IMR-90 (cell line): ENCODE measurements at regions not wholly inside any gene's neighbourhood (a gene's known extent, or its start where the extent isn't known, plus 50 kb on each side); places are given as distances from the start of the nearest gene placed in this dataset.

Source experiments
- ATAC-seq: fragments of 200-7000 bp; cut with Tn5 transposase; 2 replicates; pipeline ENCODE4 v1.9.1; 2020; ENCODE audit warnings: low read depth, mild to moderate bottlenecking, moderate library complexity
- BruUV-seq: library from RNA; stranded (reverse); fragments of 400-500 nt; replicated peaks from 2 replicates; lab custom pipeline; 2021; lab: Mats Ljungman, UMichigan
- CTCF ChIA-PET: fragments of 300-600 bp; formaldehyde crosslinking; extraction: SDS; loops from one replicate; lab custom pipeline; 2021; ENCODE audit warnings: antibody characterized with exemption; lab: Yijun Ruan, JAX
- POLR2A ChIA-PET: fragments of 300-600 bp; sonication (Branson Sonifier 250); formaldehyde crosslinking; loops from one replicate; lab custom pipeline; 2022; ENCODE audit warnings: antibody characterized with exemption; ENCODE audit not compliant: unreplicated experiment; lab: Charles Lee
- DNase-seq: peaks from one replicate; pipeline ENCODE4 v3.0.0; 2013
- H2AFZ ChIP-seq: replicated peaks from 2 replicates; pipeline ENCODE3; 2013; ENCODE audit warnings: low read length, mild to moderate bottlenecking; ENCODE audit not compliant: poor library complexity
- H2AK5ac ChIP-seq: 2 replicates; pipeline ENCODE4 v1.6.1; 2013; ENCODE audit warnings: low read depth, low read length, inconsistent platforms
- H2AK9ac ChIP-seq: replicated peaks from 2 replicates; pipeline ENCODE3; 2013; ENCODE audit warnings: mild to moderate bottlenecking, low read depth, low read length, moderate library complexity; ENCODE audit not compliant: poor library complexity
- H2BK120ac ChIP-seq: 2 replicates; pipeline ENCODE4 v1.6.1; 2013; ENCODE audit warnings: low read depth, low read length, inconsistent platforms
- H2BK15ac ChIP-seq: 3 replicates; pipeline ENCODE4 v1.6.1; 2013; ENCODE audit warnings: low read depth, low read length, inconsistent platforms
- H2BK20ac ChIP-seq: 2 replicates; pipeline ENCODE4 v1.6.1; 2013; ENCODE audit warnings: low read depth, mild to moderate bottlenecking, inconsistent platforms, low read length, moderate library complexity
- H2BK5ac ChIP-seq: 2 replicates; pipeline ENCODE4 v1.6.1; 2013; ENCODE audit warnings: mild to moderate bottlenecking, low read depth, low read length, inconsistent platforms; ENCODE audit not compliant: poor library complexity, severe bottlenecking
- H3K14ac ChIP-seq: replicated peaks from 2 replicates; pipeline ENCODE4 v1.6.1; 2013; ENCODE audit warnings: low read depth, low read length, inconsistent platforms
- H3K18ac ChIP-seq: 2 replicates; pipeline ENCODE4 v1.6.1; 2013; ENCODE audit warnings: low read depth, low read length, control low read depth
- H3K23ac ChIP-seq: 2 replicates; pipeline ENCODE4 v1.6.1; 2013; ENCODE audit warnings: low read depth, low read length, inconsistent platforms
- H3K27ac ChIP-seq: 2 replicates; pipeline ENCODE4 v1.5.1; 2013; ENCODE audit warnings: mild to moderate bottlenecking, control low read depth, low read length; ENCODE audit not compliant: insufficient read depth
- H3K27me3 ChIP-seq: 2 replicates; pipeline ENCODE4 v1.6.1; 2013; ENCODE audit warnings: low read length; ENCODE audit not compliant: control insufficient read depth, insufficient read depth
- H3K36me3 ChIP-seq: 2 replicates; pipeline ENCODE4 v1.6.1; 2013; ENCODE audit warnings: low read length, mixed read lengths; ENCODE audit not compliant: control insufficient read depth, insufficient read depth
- H3K4ac ChIP-seq: 2 replicates; pipeline ENCODE4 v1.6.1; 2013; ENCODE audit warnings: low read depth, low read length, inconsistent platforms
- H3K4me1 ChIP-seq: 2 replicates; pipeline ENCODE4 v1.6.1; 2013; ENCODE audit warnings: low read length, mixed read lengths; ENCODE audit not compliant: control insufficient read depth, insufficient read depth
- H3K4me2 ChIP-seq: 2 replicates; pipeline ENCODE4 v1.6.1; 2013; ENCODE audit warnings: low read depth, mild to moderate bottlenecking, control low read depth, low read length, moderate library complexity
- H3K4me3 ChIP-seq: 2 replicates; pipeline ENCODE4 v1.5.1; 2013; ENCODE audit warnings: low read depth, mild to moderate bottlenecking, control low read depth, low read length, moderate library complexity; ENCODE audit not compliant: insufficient read depth
- H3K56ac ChIP-seq: 2 replicates; pipeline ENCODE4 v1.6.1; 2013; ENCODE audit warnings: low read length, inconsistent platforms; ENCODE audit not compliant: insufficient read depth; ENCODE audit errors: extremely low read depth
- H3K79me1 ChIP-seq, 2 experiments: 2 replicates each; pipeline ENCODE4 v1.6.1; 2013; ENCODE audit warnings: low read length in 2 of 2, inconsistent platforms in 1 of 2, low read depth in 1 of 2
- H3K9ac ChIP-seq: 2 replicates; pipeline ENCODE4 v1.6.1; 2013; ENCODE audit warnings: low read depth, low read length, control low read depth
- H3K9me1 ChIP-seq: 2 replicates; pipeline ENCODE4 v1.6.1; 2013; ENCODE audit warnings: low read length, inconsistent platforms; ENCODE audit not compliant: insufficient read depth
- H3K9me3 ChIP-seq: 2 replicates; pipeline ENCODE4 v1.6.1; 2013; ENCODE audit warnings: low read length; ENCODE audit not compliant: control insufficient read depth, insufficient read depth
- H4K20me1 ChIP-seq: 2 replicates; pipeline ENCODE4 v1.6.1; 2013; ENCODE audit warnings: low read length, inconsistent platforms; ENCODE audit not compliant: insufficient read depth
- H4K5ac ChIP-seq: 2 replicates; pipeline ENCODE4 v1.6.1; 2013; ENCODE audit warnings: mild to moderate bottlenecking, low read depth, low read length, control low read depth
- H4K8ac ChIP-seq, 2 experiments: 2 replicates each; pipeline ENCODE4 v1.6.1; 2013; ENCODE audit warnings: low read depth in 2 of 2, low read length in 2 of 2, control low read depth in 1 of 2, inconsistent platforms in 1 of 2
- H4K91ac ChIP-seq: 2 replicates; pipeline ENCODE4 v1.6.1; 2013; ENCODE audit warnings: low read depth, low read length, inconsistent platforms; ENCODE audit not compliant: insufficient read depth
- BHLHE40 ChIP-seq: fragments of 150-350 bp; IDR thresholded peaks from 2 replicates; pipeline ENCODE4 v1.6.1; 2016; ENCODE audit warnings: mild to moderate bottlenecking, low read depth, low read length
- CEBPB ChIP-seq: IDR thresholded peaks from 2 replicates; pipeline ENCODE4 v1.6.1; 2012; ENCODE audit warnings: low read depth, low read length, improper control_type of control experiment
- CHD1 ChIP-seq: IDR thresholded peaks from 2 replicates; pipeline ENCODE4 v1.6.1; 2012; ENCODE audit warnings: low read depth, low read length, improper control_type of control experiment
- FOS ChIP-seq: fragments of 150-350 bp; IDR thresholded peaks from 2 replicates; pipeline ENCODE4 v1.6.1; 2016; ENCODE audit warnings: low read depth, low read length
- MAFK ChIP-seq: IDR thresholded peaks from 2 replicates; pipeline ENCODE4 v1.6.1; 2012; ENCODE audit warnings: low read depth, low read length, improper control_type of control experiment
- MAZ ChIP-seq: IDR thresholded peaks from 2 replicates; pipeline ENCODE4 v1.6.1; 2012; ENCODE audit warnings: low read depth, mild to moderate bottlenecking, low read length, improper control_type of control experiment, moderate library complexity, borderline replicate concordance
- MXI1 ChIP-seq: IDR thresholded peaks from 2 replicates; pipeline ENCODE4 v1.6.1; 2012; ENCODE audit warnings: low read depth, mild to moderate bottlenecking, low read length, moderate library complexity, borderline replicate concordance
- NFE2L2 ChIP-seq: fragments of 150-350 bp; IDR thresholded peaks from 2 replicates; pipeline ENCODE4 v1.6.1; 2016; ENCODE audit warnings: low read depth, mild to moderate bottlenecking, low read length
- POLR2A ChIP-seq: IDR thresholded peaks from 2 replicates; pipeline ENCODE4 v1.6.1; 2012; ENCODE audit warnings: mild to moderate bottlenecking, low read depth, low read length
- RAD21 ChIP-seq: IDR thresholded peaks from 2 replicates; pipeline ENCODE4 v1.6.1; 2012; ENCODE audit warnings: low read length, improper control_type of control experiment
- RCOR1 ChIP-seq: IDR thresholded peaks from 2 replicates; pipeline ENCODE4 v1.6.1; 2012; ENCODE audit warnings: mild to moderate bottlenecking, low read length, improper control_type of control experiment; ENCODE audit not compliant: insufficient replicate concordance
- RFX5 ChIP-seq: IDR thresholded peaks from 2 replicates; pipeline ENCODE4 v1.8.0; 2012; ENCODE audit warnings: low read depth, mild to moderate bottlenecking, low read length, moderate library complexity
- SMC3 ChIP-seq: fragments of 150-350 bp; IDR thresholded peaks from 2 replicates; pipeline ENCODE4 v1.6.1; 2016; ENCODE audit warnings: low read depth, mild to moderate bottlenecking, antibody characterized with exemption, low read length, moderate library complexity
- WGBS, 2 experiments: methylation state at CpG; one replicate each; pipeline versions ENCODE4 v1.1.5 to v1.1.7; 2013; ENCODE audit warnings: missing lambda C conversion rate in 2 of 2; ENCODE audit not compliant: insufficient read length in 1 of 2; ENCODE audit errors: extremely low coverage in 2 of 2; 5-methylcytosine and 5-hydroxymethylcytosine counted together
- dilution Hi-C: fragments of 300-500 bp; cut with HindIII; formaldehyde crosslinking; loops from one replicate; pipeline ENCODE4 v1.14.3; 2018; ENCODE audit warnings: low sequenced_read_pairs; ENCODE audit not compliant: unreplicated experiment
- in situ Hi-C: fragments of 300-500 bp; cut with MboI; formaldehyde crosslinking; loops from 3 replicates; pipeline ENCODE4 v1.14.3; 2019; ENCODE audit warnings: low sequenced_read_pairs, inconsistent platforms, mixed read lengths
- intact Hi-C: fragments of 100-400 bp; cut with micrococcal nuclease; formaldehyde crosslinking; loops from 2 replicates; pipeline ENCODE4 v1.10.0; 2022
- TF ChIP-seq, protein P1 (sequence below): conservative IDR thresholded peaks from 2 replicates; pipeline ENCODE4 v1.5.1; 2012; ENCODE audit warnings: mild to moderate bottlenecking, low read depth, low read length, improper control_type of control experiment
- TF ChIP-seq, protein P2 (sequence below): fragments of 150-350 bp; IDR thresholded peaks from 2 replicates; pipeline ENCODE4 v1.6.1; 2016; ENCODE audit warnings: low read depth, mild to moderate bottlenecking, low read length, moderate library complexity, borderline replicate concordance
- TF ChIP-seq, protein P3 (sequence below): fragments of 150-350 bp; IDR thresholded peaks from 2 replicates; pipeline ENCODE4 v1.6.1; 2017; ENCODE audit warnings: mild to moderate bottlenecking, antibody characterized with exemption, low read length, low read depth

DNA sequence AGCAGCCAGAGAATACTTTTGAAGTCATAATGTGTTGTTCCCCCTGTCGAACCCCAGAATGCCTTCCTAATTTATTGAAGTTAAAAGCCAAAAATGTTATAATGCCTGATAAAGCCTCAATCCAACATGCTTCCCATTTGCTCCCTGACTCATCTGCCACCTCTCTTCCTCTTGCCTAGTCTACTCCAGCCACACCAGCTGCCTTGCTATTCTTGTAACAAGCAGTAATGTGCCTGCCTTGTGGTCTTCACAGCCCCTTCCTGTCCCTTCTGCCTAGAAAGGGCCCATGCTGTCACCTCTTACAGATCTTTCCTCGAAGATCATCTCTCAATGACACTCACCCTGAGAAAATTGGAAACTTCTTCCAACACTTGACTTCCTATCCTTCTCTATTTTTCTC is 231.6 kb upstream of the CDH2 start:
- H3K9ac ChIP-seq: no peak overlapping the region
- no peak overlapping the region for H3K14ac ChIP-seq
- H3K9me3 ChIP-seq: no peaks in the 10 kb centered on the region
- H2BK120ac ChIP-seq: no peak overlapping the region
- no peak overlapping the region for H2AFZ ChIP-seq
- H2BK15ac ChIP-seq: no peak overlapping the region
- ChIA-PET POLR2A (no interaction called here), CTCF (no interaction called here)
- TF ChIP-seq, protein P1, sequence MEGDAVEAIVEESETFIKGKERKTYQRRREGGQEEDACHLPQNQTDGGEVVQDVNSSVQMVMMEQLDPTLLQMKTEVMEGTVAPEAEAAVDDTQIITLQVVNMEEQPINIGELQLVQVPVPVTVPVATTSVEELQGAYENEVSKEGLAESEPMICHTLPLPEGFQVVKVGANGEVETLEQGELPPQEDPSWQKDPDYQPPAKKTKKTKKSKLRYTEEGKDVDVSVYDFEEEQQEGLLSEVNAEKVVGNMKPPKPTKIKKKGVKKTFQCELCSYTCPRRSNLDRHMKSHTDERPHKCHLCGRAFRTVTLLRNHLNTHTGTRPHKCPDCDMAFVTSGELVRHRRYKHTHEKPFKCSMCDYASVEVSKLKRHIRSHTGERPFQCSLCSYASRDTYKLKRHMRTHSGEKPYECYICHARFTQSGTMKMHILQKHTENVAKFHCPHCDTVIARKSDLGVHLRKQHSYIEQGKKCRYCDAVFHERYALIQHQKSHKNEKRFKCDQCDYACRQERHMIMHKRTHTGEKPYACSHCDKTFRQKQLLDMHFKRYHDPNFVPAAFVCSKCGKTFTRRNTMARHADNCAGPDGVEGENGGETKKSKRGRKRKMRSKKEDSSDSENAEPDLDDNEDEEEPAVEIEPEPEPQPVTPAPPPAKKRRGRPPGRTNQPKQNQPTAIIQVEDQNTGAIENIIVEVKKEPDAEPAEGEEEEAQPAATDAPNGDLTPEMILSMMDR: no peak
- TF ChIP-seq SMC3 (no peak), RAD21 (no peak), RFX5 (no peak), NFE2L2 (no peak), MAFK (no peak), RCOR1 (no peak), CEBPB (no peak), POLR2A (no peak), FOS (no peak), MXI1 (no peak), MAZ (no peak), BHLHE40 (no peak), CHD1 (no peak)
- TF ChIP-seq, protein P2, sequence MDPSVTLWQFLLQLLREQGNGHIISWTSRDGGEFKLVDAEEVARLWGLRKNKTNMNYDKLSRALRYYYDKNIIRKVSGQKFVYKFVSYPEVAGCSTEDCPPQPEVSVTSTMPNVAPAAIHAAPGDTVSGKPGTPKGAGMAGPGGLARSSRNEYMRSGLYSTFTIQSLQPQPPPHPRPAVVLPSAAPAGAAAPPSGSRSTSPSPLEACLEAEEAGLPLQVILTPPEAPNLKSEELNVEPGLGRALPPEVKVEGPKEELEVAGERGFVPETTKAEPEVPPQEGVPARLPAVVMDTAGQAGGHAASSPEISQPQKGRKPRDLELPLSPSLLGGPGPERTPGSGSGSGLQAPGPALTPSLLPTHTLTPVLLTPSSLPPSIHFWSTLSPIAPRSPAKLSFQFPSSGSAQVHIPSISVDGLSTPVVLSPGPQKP: no peak
- TF ChIP-seq, protein P3, sequence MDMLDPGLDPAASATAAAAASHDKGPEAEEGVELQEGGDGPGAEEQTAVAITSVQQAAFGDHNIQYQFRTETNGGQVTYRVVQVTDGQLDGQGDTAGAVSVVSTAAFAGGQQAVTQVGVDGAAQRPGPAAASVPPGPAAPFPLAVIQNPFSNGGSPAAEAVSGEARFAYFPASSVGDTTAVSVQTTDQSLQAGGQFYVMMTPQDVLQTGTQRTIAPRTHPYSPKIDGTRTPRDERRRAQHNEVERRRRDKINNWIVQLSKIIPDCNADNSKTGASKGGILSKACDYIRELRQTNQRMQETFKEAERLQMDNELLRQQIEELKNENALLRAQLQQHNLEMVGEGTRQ: no peak
- H3K56ac ChIP-seq: no peak overlapping the region
- H3K27ac ChIP-seq: no peak overlapping the region
- no peak overlapping the region for H3K23ac ChIP-seq
- intact Hi-C loops: no loop called here
- no peaks in the 10 kb centered on the region for H3K36me3 ChIP-seq
- no peak overlapping the region for H4K8ac ChIP-seq
- H3K79me1 ChIP-seq: no peaks in the 10 kb centered on the region
- no peak overlapping the region for H2AK5ac ChIP-seq
- H3K4me3 ChIP-seq: no peak overlapping the region
- no peak overlapping the region for H2BK20ac ChIP-seq
- no peaks in the 10 kb centered on the region for H3K4me1 ChIP-seq
- no peak overlapping the region for H3K4ac ChIP-seq
- H4K91ac ChIP-seq: no peak overlapping the region
- H4K5ac ChIP-seq: no peak overlapping the region
- no peak for DNase-seq
- no peak overlapping the region for H2AK9ac ChIP-seq
- no TSS peak for BruUV-seq
- H3K27me3 ChIP-seq: no peaks in the 10 kb centered on the region
- H2BK5ac ChIP-seq: no peak overlapping the region
- in situ Hi-C loops: no loop called here
- WGBS, 2 experiments: no CpG with 5 or more reads among the region's 2 CpGs
- no peak for ATAC-seq
- H3K4me2 ChIP-seq: no peak overlapping the region
- no peaks in the 10 kb centered on the region for H3K9me1 ChIP-seq
- no peak overlapping the region for H3K18ac ChIP-seq
- no peaks in the 10 kb centered on the region for H4K20me1 ChIP-seq
- dilution Hi-C loops: no loop called here
